IMR-90 (cell line): ENCODE measurements at regions not wholly inside any gene's neighbourhood (a gene's known extent, or its start where the extent isn't known, plus 50 kb on each side); places are given as distances from the start of the nearest gene placed in this dataset.

Experiments
- BHLHE40 ChIP-seq: fragments of 150-350 bp; IDR thresholded peaks from 2 replicates; pipeline ENCODE4 v1.6.1; 2016; ENCODE audit warnings: mild to moderate bottlenecking, low read depth, low read length
- CEBPB ChIP-seq: IDR thresholded peaks from 2 replicates; pipeline ENCODE4 v1.6.1; 2012; ENCODE audit warnings: low read depth, low read length, improper control_type of control experiment
- CHD1 ChIP-seq: IDR thresholded peaks from 2 replicates; pipeline ENCODE4 v1.6.1; 2012; ENCODE audit warnings: low read depth, low read length, improper control_type of control experiment
- FOS ChIP-seq: fragments of 150-350 bp; IDR thresholded peaks from 2 replicates; pipeline ENCODE4 v1.6.1; 2016; ENCODE audit warnings: low read depth, low read length
- MAFK ChIP-seq: IDR thresholded peaks from 2 replicates; pipeline ENCODE4 v1.6.1; 2012; ENCODE audit warnings: low read depth, low read length, improper control_type of control experiment
- MAZ ChIP-seq: IDR thresholded peaks from 2 replicates; pipeline ENCODE4 v1.6.1; 2012; ENCODE audit warnings: low read depth, mild to moderate bottlenecking, low read length, improper control_type of control experiment, moderate library complexity, borderline replicate concordance
- NFE2L2 ChIP-seq: fragments of 150-350 bp; IDR thresholded peaks from 2 replicates; pipeline ENCODE4 v1.6.1; 2016; ENCODE audit warnings: low read depth, mild to moderate bottlenecking, low read length
- POLR2A ChIP-seq: IDR thresholded peaks from 2 replicates; pipeline ENCODE4 v1.6.1; 2012; ENCODE audit warnings: mild to moderate bottlenecking, low read depth, low read length
- RAD21 ChIP-seq: IDR thresholded peaks from 2 replicates; pipeline ENCODE4 v1.6.1; 2012; ENCODE audit warnings: low read length, improper control_type of control experiment
- RFX5 ChIP-seq: IDR thresholded peaks from 2 replicates; pipeline ENCODE4 v1.8.0; 2012; ENCODE audit warnings: low read depth, mild to moderate bottlenecking, low read length, moderate library complexity
- TF ChIP-seq, protein P1 (sequence below): conservative IDR thresholded peaks from 2 replicates; pipeline ENCODE4 v1.5.1; 2012; ENCODE audit warnings: mild to moderate bottlenecking, low read depth, low read length, improper control_type of control experiment
- TF ChIP-seq, protein P2 (sequence below): fragments of 150-350 bp; IDR thresholded peaks from 2 replicates; pipeline ENCODE4 v1.6.1; 2017; ENCODE audit warnings: mild to moderate bottlenecking, antibody characterized with exemption, low read length, low read depth

DNA sequence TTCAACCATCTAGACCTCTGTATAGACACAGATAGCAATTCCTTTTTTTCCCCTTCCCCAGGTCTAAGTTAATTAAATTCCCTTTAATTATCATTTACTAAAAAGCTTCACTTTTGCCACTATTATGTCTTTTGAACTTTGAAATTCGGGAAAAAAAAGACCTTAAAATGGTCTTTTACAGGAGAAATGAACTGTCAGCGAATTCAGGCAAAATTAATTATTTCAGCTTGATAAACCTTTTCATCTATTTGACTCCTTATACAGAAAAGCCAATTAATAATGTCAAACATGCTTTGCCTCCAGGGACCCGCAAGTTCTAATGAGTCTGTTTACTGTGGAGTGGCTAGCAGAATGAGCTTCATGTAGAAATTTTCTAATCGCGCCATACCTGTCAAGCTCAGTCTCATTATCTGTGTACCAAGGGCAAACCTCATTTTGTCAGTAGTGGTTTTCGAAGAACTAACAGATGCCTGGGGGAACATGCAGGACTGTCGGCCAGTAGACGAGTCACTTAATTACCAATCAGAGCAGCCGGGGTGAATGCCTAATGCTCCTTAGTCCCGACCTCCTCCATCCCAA lies 287.7 kb downstream of the INSIG2 start:
- TF ChIP-seq, protein P1, sequence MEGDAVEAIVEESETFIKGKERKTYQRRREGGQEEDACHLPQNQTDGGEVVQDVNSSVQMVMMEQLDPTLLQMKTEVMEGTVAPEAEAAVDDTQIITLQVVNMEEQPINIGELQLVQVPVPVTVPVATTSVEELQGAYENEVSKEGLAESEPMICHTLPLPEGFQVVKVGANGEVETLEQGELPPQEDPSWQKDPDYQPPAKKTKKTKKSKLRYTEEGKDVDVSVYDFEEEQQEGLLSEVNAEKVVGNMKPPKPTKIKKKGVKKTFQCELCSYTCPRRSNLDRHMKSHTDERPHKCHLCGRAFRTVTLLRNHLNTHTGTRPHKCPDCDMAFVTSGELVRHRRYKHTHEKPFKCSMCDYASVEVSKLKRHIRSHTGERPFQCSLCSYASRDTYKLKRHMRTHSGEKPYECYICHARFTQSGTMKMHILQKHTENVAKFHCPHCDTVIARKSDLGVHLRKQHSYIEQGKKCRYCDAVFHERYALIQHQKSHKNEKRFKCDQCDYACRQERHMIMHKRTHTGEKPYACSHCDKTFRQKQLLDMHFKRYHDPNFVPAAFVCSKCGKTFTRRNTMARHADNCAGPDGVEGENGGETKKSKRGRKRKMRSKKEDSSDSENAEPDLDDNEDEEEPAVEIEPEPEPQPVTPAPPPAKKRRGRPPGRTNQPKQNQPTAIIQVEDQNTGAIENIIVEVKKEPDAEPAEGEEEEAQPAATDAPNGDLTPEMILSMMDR = no peak
- TF ChIP-seq POLR2A = no peak
- no peak for TF ChIP-seq NFE2L2
- TF ChIP-seq, protein P2, sequence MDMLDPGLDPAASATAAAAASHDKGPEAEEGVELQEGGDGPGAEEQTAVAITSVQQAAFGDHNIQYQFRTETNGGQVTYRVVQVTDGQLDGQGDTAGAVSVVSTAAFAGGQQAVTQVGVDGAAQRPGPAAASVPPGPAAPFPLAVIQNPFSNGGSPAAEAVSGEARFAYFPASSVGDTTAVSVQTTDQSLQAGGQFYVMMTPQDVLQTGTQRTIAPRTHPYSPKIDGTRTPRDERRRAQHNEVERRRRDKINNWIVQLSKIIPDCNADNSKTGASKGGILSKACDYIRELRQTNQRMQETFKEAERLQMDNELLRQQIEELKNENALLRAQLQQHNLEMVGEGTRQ = no peak
- no peak for TF ChIP-seq FOS
- TF ChIP-seq RFX5 = no peak
- no peak for TF ChIP-seq CEBPB
- TF ChIP-seq MAFK = no peak
- no peak for TF ChIP-seq BHLHE40
- no peak for TF ChIP-seq RAD21
- no peak for TF ChIP-seq MAZ
- no peak for TF ChIP-seq CHD1
